GM19324 (cell line): ENCODE measurements at regions not wholly inside any gene's neighbourhood (a gene's known extent, or its start where the extent isn't known, plus 50 kb on each side); places are given as distances from the start of the nearest gene placed in this dataset.

Source experiments
- ATAC-seq: cut with Tn5 transposase; IDR thresholded peaks from one replicate; pipeline ENCODE4 v1.9.1; 2021; ENCODE audit warnings: mild to moderate bottlenecking, moderate library complexity; ENCODE audit not compliant: unreplicated experiment, low FRiP score

DNA sequence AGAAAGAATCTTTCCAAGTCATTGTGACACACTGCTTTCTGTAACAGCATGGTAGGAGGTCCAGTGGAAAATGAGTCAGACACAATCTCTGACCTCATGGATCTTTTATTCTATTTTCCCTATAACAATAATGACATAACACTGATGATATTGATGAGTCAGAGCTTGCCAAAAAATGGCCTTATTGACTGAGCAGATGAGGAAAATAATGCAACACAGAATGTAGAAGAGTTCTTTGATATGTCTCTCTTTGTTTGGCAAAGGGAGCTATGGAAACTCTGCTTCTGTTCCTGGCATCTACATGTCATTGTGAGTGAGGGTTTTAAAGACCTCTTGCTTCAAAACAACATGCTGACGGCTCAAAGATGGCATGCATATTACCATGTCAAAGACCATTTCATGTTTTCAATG, 443.1 kb upstream of the ZNF608 start:
- no peak for ATAC-seq

DNA sequence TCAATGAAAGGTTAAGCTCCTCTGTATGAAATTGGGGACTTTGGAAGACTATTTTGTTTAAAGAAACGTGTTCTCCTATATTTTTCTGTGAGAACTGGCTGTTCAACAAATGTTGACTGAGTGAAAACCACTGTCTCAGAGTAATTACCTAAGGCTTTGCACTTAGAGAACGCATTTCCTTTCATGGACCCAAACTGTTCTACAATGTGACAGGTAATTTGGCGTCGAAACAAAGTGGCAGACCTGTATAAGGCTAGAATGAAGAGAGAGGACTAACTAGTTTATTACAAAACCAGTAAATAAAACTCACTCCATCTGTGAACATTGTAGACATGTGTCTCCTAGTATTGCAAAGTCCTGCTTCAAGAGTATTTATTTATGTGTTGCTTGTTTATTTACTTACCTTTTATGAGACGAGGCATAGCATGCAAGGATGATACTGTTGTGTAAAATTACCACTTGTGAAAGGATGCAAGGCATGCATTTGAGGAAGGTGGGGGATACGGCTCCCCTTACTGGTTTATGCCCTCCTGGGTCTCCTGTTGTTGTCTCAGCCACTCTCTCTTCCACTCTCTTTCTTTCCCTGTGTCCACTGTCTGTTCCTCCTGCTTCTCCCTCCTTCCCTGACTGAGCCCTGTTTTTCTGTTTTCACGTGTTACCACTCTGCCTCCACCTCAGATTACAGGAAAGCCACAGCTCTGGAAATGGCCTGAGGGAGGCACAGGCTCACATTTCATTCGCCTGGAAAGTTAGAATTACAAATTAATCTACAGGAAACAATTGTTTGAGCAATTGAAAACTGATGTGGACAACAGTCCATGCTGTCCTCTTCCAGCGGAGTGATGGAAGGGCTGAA, 444.0 kb upstream of the ZNF608 start:
- ATAC-seq: no peak

DNA sequence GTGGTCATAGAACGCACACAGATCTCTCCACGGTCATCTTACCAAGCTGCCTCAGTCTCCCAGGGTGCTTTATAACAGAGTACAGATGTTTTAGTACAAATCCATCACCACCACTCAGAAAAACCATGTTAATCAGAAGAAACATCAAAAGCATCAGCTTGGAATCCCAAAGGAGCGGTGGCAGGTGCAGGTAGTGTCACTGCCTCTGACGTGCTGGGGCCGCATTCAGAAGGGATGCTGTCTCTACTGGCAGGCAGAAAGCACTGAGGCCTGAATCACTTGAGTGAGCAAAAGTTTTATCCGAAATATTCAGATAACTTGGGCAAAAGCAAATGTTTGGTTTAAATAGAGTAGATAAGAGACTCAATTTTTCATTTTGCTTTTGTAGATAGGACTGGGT, 448.4 kb upstream of the ZNF608 start:
- no peak for ATAC-seq

DNA sequence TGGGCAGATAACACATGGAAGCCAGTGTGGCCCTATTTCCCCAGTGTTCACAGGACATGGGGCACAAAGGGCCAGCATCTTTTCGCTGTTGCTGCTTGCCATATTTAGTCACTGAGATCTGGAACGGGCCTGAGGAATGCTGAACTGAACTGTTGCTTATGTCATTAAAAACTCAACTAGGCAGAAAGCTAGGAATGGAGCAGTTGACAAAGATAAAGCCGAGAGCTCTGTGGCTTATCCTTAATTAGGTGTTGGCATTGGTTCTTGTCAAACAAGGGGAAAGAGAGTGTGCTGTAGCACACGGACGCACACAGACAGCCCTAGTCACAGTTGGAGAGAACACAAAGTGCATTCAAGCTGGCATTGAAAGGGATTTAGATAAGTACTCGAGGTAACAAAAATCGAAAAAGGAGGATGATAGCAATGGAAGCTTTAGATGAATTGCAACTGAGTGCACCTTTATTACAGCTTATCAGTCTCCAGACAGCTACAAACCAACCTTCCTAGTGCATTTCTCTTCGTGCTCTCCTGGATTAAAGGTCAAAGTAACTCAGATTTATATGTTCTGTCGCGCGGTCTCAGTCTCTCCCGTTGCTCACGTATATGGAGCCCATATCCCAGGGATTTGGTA, 450.2 kb upstream of the ZNF608 start:
- no peak for ATAC-seq

DNA sequence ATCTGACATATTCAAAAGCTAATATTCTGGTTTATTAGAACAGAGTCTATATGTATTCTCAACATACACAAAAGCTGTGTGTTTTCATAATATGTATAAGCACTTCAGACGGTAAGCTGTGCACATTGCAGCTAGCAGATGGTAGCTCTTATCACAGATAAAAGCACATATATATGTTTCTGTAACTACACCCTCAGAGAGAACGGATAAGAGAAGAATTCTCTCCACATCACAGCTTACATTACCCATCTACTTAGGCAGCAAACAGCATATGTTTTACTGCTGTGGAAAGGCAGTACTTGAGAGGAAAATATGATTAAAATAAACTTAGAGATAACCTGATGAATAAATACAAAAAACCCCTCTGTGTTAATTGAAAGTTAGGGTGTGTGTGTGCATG, 450.9 kb upstream of the ZNF608 start:
- no peak for ATAC-seq

DNA sequence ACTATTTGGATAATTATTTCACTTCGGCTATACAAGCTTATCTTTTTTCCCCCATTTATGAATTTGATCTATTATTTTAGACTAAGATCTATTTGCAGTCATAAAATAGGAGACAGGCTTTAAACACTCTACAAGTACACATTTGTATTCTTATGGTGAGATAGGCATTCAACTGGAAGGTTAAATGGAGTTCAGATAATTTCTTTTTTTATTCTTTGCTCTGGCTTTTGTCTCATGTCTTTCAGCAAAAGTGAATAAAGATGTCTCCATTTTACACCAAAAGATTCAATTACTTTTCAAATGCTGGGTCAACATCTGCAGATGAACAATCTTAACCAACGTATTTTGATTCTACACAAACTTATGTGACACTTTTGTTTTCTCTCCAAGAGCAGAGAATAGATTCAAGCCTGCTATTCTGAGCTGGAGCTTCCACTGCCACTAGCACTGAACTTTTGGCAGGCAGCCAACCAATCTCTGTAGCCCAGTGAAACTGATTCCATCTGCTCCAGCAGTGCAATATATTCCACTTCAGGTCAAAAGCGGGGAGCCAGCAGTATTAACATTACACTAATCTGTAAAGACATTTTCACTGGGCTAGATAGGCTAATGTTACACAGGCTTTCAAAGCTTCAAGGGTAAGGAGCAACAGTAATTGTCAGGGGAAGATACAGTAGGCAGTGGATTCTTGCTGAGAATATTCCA, 452.0 kb upstream of the ZNF608 start:
- ATAC-seq: no peak

DNA sequence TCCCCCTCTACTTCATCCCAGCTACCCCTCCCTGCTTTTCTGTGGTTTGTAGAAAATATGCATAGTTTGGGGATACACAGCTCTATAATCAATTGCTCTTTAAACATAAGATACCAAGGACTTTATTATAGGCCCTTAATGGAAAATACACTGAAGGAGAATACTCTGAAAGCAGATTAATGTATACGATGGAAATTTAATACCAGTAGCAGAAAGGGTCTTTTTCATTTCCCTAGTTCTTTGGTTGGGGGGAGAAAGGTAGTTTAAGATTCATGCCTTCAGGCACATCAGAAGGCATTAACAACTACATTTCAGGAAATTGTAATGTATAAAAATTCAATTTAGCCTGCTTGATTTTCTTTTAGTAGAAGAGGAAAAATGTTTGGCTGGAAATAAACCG, 452.9 kb upstream of the ZNF608 start:
- ATAC-seq: no peak

DNA sequence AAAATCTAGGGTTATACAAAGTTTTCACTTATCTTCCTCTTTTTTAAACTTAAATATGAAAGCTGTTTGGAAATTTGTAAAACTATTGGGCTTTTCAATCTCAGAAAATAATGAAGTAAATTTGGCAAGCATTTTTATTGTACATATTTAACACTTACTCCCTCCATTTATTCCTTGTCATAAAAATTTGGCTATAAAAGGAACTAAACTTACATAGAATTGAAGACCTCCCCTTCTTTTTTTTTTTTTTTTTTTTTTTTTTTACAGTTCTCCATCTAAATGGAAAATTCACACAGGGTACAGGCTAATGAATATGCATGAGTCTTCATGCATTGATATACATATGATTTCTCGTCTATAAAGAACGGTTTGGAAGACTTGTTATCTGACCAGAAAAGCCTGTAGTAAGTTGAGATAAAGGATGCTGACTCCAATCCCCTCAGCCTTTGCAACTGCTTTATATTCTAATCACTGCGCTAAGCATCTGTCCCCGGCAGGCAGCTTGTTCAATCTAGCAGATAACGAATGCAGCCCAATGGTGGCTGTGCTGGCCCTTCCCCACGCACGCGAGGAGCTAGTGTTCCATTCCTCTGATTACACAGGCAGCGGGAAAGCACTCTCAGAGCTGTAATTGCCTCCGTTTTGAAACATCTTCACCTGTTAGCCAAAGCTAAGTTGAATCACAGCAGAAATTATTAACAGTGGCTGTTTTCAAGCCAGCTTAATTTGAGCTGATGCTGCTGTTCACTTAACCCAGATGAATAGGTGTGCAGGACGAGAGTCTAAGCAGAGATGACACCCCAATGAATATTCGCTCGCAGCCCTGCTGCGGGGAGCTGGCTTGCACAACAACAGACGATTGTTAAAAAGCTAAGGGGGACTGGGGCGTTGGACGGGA, 453.8 kb upstream of the ZNF608 start:
- ATAC-seq: no peak

DNA sequence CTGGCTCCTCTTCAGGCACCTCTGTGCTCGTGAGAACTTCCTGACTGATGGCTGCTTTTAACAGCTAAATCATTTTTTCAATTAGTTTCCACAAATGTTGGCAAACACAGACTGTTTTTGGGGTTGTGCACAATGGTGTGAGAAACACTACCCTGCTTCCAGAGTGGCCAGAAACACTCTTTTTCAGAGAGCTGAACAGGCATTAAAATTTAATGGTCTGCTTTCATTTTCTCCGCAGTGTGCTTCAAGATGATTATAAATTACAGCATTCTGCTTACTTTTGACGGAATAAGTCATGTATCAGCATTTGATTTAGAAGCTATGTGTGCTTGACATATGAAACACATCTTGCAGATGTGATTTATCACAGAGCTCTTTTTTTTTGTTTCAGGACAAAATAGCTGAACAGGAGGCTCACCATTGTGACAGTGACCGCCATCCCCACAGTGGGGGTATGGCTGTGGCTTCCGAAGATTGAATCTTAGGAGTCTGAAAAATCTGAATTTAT, 454.5 kb upstream of the ZNF608 start:
- no peak for ATAC-seq

DNA sequence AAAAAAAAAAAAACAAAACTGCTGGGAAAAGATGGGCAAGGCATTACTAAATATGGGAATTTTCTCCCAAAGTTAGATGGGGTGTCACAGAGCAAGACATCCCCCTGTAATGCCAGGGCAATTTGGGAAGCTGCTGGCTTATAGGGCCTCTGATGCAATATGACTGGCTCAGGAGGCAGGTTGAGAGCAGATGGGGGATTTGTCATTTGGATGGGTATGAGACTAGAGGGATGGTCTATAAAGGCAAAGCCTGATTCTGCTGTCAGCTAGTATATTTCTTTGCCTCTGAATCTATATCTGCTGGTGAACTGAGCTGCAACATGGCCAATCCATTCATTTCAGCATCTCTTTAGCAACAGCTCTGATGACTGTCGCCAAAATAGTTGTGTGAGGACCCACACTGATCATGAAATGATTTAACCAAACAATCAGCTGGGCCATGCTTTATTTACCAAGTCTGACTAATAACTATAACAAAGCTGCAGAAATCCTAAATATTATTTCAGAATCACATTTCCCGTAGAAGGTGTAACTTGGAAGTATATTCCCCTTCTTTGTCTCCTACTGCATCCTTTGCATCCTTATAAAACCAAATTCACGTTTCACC, 455.1 kb upstream of the ZNF608 start:
- ATAC-seq: no peak

DNA sequence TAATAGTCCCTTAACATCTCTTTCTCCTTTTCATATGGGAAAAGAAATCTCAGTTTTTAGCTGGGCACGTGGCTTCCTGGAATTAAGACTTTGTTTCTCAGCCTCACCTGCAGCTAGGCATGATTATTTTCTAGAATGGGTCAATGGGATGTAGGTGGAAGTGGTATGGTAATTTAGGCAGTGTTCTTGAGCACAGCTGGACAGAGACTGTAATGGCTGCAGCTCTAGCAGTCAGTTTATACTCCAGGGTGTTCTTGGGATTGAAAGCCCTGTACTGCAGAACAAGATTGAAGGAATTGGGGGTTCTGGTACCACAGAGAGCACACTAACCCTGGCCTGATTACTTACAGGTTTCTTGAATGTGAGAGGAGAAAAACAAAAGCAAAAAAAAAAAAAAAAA, 455.9 kb upstream of the ZNF608 start:
- ATAC-seq: no peak

DNA sequence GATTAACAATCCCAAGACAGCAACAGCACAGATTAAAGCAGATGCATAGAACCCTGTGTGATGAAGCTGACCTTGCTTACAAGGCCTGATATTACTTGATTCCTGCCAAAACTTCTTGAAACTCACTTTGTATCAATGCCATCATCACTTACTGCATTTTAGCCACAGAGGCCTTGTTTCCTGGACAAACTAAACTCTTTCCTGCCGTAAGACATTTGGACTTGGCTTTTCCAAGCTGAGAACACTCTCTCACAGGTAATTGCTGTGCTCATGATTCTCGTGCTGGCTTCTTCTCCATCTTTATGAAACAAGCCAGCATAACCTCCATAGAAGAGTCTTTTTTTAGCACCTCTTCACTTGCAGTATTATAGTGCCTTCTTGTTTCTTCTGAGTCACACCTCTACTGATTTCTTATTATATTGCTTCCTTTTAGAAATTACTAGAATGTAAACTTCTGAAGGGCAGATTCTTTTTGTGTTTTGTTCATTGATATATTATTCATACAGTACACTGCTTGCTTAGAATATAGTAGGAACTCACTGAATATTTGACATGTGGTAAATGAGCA, 456.5 kb upstream of the ZNF608 start:
- no peak for ATAC-seq

DNA sequence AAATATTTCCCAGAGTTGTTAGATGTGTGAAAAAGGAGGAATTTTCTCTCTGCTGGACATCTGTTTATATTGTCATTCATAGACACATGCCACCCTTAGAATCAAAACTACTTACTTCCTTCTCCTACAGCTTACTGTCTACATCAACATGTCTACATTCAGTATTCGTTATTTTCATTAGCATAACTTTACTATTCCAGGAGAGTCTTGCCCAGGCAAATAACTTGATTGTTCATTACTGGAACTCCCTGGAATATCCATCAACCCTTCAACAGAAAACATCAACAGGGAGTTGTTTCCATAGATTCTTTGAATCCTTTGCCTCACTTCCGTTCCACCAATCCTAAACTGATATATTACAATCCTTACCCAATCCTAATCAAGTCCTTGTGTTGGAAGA, 457.5 kb upstream of the ZNF608 start:
- ATAC-seq: no peak

DNA sequence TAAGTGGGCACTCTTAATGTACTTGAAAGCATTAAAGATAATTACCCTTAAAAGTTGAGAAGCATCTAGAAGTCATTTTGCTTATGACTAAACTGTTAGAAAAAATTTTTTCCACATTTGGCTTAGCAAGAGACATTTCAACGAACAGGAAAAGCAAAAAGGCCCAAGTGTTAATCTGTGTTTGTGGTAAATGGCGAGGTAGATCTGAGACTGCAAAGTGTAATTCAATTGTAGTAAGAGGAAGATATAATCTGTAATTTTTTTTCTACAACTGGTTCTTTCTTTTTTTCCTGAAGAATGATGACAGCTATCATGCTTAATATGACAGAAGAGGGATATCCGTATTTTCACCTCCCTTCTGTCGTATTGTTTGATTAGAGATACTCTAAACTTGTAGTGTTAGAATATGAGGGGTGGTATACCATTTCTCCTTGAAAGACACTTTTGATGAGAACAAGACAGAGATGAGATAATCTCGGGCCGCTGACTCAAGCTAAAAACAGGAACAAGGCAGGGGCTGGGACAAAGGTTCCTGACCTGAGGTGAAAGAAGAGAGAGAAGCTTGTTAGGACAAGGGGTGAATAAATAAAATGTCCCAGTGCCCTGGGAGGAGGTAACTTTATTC, 459.3 kb upstream of the ZNF608 start:
- no peak for ATAC-seq

DNA sequence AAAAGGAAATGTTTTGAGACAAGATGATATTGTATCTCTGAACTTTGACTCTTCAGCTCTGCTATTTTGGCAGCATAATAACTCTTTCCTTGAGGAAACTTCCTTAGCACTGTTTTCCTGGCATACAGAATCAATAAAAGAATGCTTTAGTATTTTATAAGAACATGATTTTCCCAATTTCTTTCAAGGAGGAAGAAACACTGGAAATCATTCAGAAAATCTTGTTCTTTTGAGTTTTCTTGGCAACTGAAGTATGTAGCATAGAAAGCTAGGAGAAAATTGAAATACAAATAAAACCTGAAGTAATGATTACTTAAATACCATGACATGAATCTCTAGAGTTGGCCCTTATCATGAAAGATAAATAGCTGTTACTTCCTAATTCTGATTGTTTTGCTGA, 461.4 kb upstream of the ZNF608 start:
- ATAC-seq: no peak

DNA sequence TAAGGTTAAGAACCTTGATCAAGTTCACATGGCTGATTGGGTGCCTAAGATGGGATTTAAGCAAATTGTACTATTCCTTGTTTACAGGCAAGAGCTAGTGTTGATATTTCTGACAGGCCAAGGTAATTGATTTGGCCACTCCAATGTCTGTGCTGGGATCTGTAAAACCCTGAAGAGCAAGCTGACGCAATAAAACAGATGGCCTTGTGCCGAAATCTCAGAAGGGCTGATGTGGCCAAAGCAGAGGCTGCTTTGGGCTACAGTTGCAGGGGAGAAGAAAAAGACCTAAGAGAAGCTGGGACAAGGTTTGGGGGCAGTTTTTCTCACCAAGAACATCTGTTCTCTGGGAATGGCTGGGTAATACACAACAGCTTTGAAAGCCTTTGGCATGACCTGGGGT, 463.2 kb upstream of the ZNF608 start:
- no peak for ATAC-seq

DNA sequence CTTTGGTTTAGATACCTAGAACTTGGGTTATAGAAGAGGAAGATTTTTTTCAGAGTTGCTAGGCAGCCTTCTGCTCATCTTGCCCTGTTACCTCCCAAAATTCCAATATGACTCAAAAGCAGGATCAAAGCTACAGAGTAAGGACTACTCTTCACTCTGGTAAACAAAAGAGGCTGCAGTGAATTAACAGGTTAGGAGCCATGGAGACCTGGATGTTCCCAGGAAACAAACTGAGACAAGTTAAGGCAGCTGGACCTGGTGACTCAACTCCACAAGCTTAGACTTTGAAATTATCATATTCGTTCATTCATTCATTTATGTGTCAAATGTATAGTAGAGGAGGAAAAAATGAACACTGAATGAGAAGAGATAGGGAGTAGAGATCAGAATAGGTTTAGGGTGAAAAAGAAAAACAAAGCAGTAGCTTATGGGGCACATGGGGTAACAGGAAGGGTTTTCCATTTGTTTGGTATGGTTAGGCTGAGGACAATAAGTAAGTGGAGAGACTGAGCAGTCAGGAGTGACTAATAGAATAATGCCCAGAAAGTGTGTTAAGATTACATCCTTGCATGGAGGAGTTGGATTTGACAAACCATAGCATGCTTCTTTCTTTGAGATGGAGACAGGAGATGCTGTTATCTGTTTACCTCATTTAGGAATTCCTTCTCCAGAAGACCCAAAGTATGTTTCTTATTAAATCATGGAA, 464.0 kb upstream of the ZNF608 start:
- ATAC-seq: no peak

DNA sequence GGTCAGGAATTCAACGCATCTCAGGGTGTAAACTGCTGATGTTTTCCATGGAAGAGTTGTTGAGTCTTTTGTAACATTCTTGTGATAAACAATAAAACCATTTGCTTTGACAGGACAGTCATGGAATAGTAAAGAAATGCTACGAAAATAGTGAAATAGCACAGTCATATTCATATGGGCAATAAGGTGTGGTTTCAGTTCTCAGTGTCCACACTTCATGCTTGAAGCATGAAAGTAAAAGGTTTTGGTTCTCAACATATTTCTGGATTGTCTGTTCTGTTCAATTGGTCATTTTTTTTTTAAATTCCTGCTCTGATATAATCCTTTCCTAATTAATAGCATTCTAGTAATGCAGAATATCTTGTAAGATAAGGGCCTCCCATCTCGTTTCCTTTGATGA, 467.6 kb upstream of the ZNF608 start:
- peak; percentile 81 for ATAC-seq

DNA sequence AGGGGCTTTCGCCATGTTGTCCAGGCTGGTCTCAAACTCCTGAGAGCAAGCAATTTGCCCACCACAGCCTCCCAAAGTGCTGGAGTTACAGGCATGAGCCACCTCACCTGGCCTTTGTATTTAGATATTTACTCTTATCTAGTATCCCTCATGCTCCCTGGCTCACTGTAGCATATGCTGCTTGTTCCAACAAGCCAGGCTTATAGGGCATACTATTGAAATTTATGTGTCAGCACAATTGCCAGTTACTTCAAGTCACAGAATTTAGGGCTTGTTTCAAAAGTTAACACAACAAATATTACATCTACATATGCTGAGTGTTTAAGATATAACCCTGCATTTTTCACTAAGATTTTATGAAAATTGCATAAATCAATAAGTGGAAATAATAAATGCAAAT, 469.2 kb upstream of the ZNF608 start:
- no peak for ATAC-seq
